ENCODE measurements at regions not wholly inside any gene's neighbourhood (a gene's known extent, or its start where the extent isn't known, plus 50 kb on each side); places are given as distances from the start of the nearest gene placed in this dataset.

- TF ChIP-seq CTCF (conservative IDR thresholded peaks at IDR 0.05) = no peak
- no peak for TF ChIP-seq EZH2 (IDR thresholded peaks at IDR 0.05; ENCODE audit: low read depth)
Observed at GRCh38 chr1:194802572-194802971, 1616.2 kb upstream of the B3GALT2 start.

All from PC-9 (cell line).